Ovary (tissue), 7 donors: ENCODE measurements at regions not wholly inside any gene's neighbourhood (a gene's known extent, or its start where the extent isn't known, plus 50 kb on each side); places are given as distances from the start of the nearest gene placed in this dataset.

Experiments
- DNase-seq, 5 donors: peaks; one replicate each; pipeline ENCODE4 v3.0.0-alpha.2; 2019 to 2020
- H3K27ac ChIP-seq, 2 donors: fragments of 200-600 bp; one replicate each; pipeline versions ENCODE4 v1.5.1 to v1.8.0; 2019 to 2022
- H3K27me3 ChIP-seq: fragments of 200-600 bp; one replicate; pipeline ENCODE4 v1.8.0; 2022
- H3K36me3 ChIP-seq: fragments of 200-600 bp; sonication (generic); one replicate; pipeline ENCODE4 v1.5.1; 2019
- H3K4me1 ChIP-seq: one replicate; pipeline ENCODE4 v1.8.1; 2013; ENCODE audit warnings: mild to moderate bottlenecking, moderate library complexity; ENCODE audit not compliant: insufficient read depth
- H3K4me3 ChIP-seq: fragments of 200-600 bp; sonication (generic); one replicate; pipeline ENCODE4 v1.5.1; 2017
- H3K9me3 ChIP-seq, 2 donors: fragments of 200-600 bp in 1 of 2; sonication (generic) in 1 of 2; one replicate each; pipeline versions ENCODE4 v1.5.1 to v1.8.1; 2013 to 2019; ENCODE audit warnings: mild to moderate bottlenecking in 1 of 2, moderate library complexity in 1 of 2
- EP300 ChIP-seq: sonication (generic); formaldehyde crosslinking; IDR thresholded peaks from one replicate; pipeline ENCODE4 v1.6.1; 2017; ENCODE audit warnings: antibody characterized with exemption
- POLR2A ChIP-seq: fragments of 450-650 bp; IDR thresholded peaks from one replicate; pipeline ENCODE4 v1.6.1; 2017; ENCODE audit warnings: antibody characterized with exemption, mild to moderate bottlenecking, moderate library complexity
- WGBS, 3 donors: extraction: QIAGEN DNeasy Blood & Tissue Kit in 1 of 3; methylation state at CpG; one replicate each; pipeline versions ENCODE4 v1.1.5 to v1.1.7; 2013 to 2017; 5-methylcytosine and 5-hydroxymethylcytosine counted together
- intact Hi-C, 4 donors: fragments of 100-400 bp; cut with DNase I; formaldehyde crosslinking; loops; one replicate each; pipeline versions ENCODE4 v1.11.0 to v1.15.1; 2022 to 2023
- TF ChIP-seq, protein P1 (sequence below), 3 donors: fragments of 450-650 bp in 2 of 3; fragments of 200-600 bp in 1 of 3; IDR thresholded peaks; one replicate each; pipeline versions ENCODE4 v1.5.1 to v1.8.0; 2016 to 2022; ENCODE audit warnings: antibody characterized with exemption in 3 of 3, mild to moderate bottlenecking in 1 of 3
- donor health status: DM: no; HTN: no; CAD: no; lungs with moderate emphysema.
- donor health status: DM: no; HTN: no; CAD: no.
- donor health status: Bipolar disorder and iron deficiency.
- donor health status: DM: no; HTN: no; CAD: no.
- donor health status: DM: yes; HTN: yes; CAD: no.

DNA sequence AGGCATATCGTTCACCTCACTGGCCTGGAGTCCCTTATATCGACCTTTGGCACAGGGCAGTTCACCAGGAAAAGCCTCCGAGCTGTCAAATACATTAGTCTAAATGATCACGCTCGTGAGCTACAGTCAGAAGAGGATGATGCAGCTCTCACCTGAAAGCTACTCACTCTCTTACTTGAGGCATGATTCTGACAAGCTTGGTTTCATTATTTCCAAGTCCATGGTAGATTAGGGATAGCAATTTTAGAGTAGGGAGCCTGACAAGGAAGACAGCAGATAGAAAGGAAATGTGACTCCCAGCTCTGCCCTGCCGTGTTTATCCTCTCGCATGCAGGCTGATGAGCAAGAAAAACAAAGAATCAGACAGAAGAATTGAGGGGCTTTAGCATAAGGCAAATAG lies 98.0 kb upstream of the MAP1B start:
- intact Hi-C loops, result no loop called here
- no peak for DNase-seq

DNA sequence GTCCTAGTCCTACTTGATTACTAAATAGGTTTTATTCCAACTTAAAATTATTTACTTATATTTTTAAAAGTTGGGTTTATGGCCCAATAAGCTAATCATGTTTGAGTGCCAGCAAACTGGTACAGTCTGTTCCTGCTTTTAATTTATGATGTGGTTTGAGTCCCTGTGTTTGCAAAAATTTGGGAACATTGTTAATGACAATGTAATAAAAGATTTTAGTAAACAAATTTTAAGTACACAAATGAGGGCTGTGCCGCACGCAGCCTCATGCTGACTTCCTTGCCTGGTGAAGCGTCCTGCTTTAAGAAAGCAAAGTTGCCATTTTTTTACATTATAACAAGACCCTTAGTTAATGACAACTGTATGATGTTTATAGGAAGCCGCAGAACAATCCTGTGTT lies 96.8 kb upstream of the MAP1B start:
- H3K36me3 ChIP-seq, result no peaks in the 10 kb centered on the region
- intact Hi-C loops, result no loop called here
- no peaks in the 10 kb centered on the region for H3K4me1 ChIP-seq
- H3K27me3 ChIP-seq, result no peaks in the 10 kb centered on the region
- 40 to 73% (median 43%) methylated on average over 4 of the region's 4 CpGs for WGBS, 3 donors
- TF ChIP-seq, protein P1, sequence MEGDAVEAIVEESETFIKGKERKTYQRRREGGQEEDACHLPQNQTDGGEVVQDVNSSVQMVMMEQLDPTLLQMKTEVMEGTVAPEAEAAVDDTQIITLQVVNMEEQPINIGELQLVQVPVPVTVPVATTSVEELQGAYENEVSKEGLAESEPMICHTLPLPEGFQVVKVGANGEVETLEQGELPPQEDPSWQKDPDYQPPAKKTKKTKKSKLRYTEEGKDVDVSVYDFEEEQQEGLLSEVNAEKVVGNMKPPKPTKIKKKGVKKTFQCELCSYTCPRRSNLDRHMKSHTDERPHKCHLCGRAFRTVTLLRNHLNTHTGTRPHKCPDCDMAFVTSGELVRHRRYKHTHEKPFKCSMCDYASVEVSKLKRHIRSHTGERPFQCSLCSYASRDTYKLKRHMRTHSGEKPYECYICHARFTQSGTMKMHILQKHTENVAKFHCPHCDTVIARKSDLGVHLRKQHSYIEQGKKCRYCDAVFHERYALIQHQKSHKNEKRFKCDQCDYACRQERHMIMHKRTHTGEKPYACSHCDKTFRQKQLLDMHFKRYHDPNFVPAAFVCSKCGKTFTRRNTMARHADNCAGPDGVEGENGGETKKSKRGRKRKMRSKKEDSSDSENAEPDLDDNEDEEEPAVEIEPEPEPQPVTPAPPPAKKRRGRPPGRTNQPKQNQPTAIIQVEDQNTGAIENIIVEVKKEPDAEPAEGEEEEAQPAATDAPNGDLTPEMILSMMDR (IDR thresholded peaks at IDR 0.05), result no peak
- TF ChIP-seq POLR2A, result no peak
- TF ChIP-seq EP300, result no peak
- no peaks in the 10 kb centered on the region for H3K9me3 ChIP-seq
- DNase-seq, result no peak
- no peak overlapping the region for H3K4me3 ChIP-seq
- no peak overlapping the region for H3K27ac ChIP-seq

More for the DNA sequence above, 98.0 kb upstream of the MAP1B start:
- no peak overlapping the region for H3K27ac ChIP-seq
- H3K27me3 ChIP-seq, result no peaks in the 10 kb centered on the region
- no peaks in the 10 kb centered on the region for H3K36me3 ChIP-seq
- no peaks in the 10 kb centered on the region for H3K9me3 ChIP-seq
- no peak overlapping the region for H3K4me3 ChIP-seq
- no peaks in the 10 kb centered on the region for H3K4me1 ChIP-seq
- TF ChIP-seq, protein P1 (IDR thresholded peaks at IDR 0.05), result no peak
- TF ChIP-seq EP300 (no peak), POLR2A (no peak)
- 47 to 55% (median 52%) methylated on average over 7 of the region's 7 CpGs for WGBS, 3 donors

DNA sequence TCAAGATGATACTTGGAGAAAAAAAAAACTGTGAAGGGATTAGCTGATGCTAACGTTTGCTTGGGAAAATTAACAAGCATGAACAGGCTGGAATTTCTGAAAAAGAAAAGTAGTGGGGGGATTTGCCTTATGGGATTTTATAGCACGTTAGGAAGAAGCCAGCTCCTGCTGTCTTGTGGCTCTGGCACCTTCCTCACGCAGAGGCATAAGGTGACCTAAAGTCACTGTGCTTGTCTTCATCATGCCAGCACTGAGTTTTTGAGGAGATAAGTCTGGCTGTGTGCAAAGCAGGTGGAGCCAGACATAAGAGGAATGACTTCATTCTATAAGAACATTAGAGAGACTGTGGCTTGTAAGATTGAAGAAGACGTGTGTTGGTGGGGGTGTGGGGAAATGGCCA lies 94.4 kb upstream of the MAP1B start:
- Histone ChIP-seq H3K27me3 (no peaks in the 10 kb centered on the region), H3K36me3 (no peaks in the 10 kb centered on the region), H3K9me3 (no peaks in the 10 kb centered on the region), H3K4me1 (no peaks in the 10 kb centered on the region), H3K4me3 (no peak overlapping the region), H3K27ac (no peak overlapping the region)
- TF ChIP-seq, protein P1 (IDR thresholded peaks at IDR 0.05), result no peak
- no peak for TF ChIP-seq POLR2A
- TF ChIP-seq EP300, result no peak
- intact Hi-C loops, result no loop called here
- 47 to 56% (median 51%) methylated on average over 4 of the region's 4 CpGs for WGBS, 3 donors
- DNase-seq, result no peak

DNA sequence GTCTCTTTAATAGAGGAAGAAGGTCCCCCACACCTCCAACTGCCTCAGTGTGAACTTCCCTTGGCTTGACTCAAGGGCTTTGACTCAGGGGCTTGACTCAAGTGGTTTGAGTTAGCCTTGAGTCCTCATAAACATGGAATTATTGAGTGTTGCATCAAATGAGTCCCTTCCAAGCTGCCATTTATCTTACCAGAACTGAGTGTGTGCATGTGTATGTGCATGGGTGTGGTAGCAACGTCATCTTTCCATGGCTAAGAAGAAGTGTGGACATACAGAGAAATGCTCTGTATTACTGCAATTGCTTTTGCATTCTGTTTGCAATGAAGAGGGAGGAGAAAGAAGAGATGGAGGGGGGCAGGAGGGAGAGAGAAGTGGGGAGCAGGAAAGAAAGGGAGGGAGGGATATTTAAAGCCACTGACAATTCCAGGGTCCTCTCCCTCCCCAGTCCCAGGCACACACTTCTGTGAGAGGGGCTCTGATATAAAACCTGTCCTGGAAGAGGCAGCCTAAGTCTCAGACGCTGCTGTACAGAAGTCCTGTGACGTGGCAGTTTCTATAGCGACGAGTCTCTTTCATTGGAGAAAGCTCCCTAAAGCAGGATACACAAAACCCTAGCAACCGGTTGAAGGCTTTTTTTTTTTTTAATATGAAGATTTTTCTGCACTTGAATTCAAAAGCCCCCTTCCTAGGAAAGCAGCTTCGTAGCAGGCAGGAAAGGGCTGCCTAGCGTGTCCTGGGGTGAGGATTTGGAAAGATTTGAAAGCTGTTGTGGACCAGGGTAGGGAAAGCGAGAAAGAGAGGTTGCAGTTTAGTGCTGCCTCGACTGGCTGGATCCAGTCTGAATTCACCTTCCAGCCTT lies 93.3 kb upstream of the MAP1B start:
- TF ChIP-seq, protein P1 (IDR thresholded peaks at IDR 0.05), result no peak
- no peak for TF ChIP-seq POLR2A
- Histone ChIP-seq H3K27ac (no peak overlapping the region), H3K27me3 (no peaks in the 10 kb centered on the region), H3K4me1 (no peaks in the 10 kb centered on the region), H3K9me3 (no peaks in the 10 kb centered on the region), H3K4me3 (no peak overlapping the region), H3K36me3 (no peaks in the 10 kb centered on the region)
- DNase-seq, result no peak
- intact Hi-C loops, result no loop called here
- WGBS, 3 donors, result 48 to 57% (median 53%) methylated on average over 10 of the region's 10 CpGs
